Gastrocnemius medialis (tissue), 4 donors: ENCODE measurements at regions not wholly inside any gene's neighbourhood (a gene's known extent, or its start where the extent isn't known, plus 50 kb on each side); places are given as distances from the start of the nearest gene placed in this dataset.

ENCODE experiments used
- ATAC-seq, 2 donors: fragments of 150-250 bp; one replicate each; pipeline ENCODE4 v1.9.1; 2016
- DNase-seq, 2 donors: peaks; one replicate each; pipeline ENCODE4 v3.0.0-alpha.2; 2019
- H3K27ac ChIP-seq, 4 donors: fragments of 200-600 bp; sonication (generic); 1 replicate in 1 of 4; 2 replicates in 3 of 4; pipeline ENCODE4 v1.5.1; 2016 to 2018; ENCODE audit warnings: mild to moderate bottlenecking in 2 of 4, moderate library complexity in 1 of 4
- H3K27me3 ChIP-seq, 3 donors: fragments of 200-600 bp; sonication (generic) in 2 of 3; 1 replicate in 1 of 3; 2 replicates in 2 of 3; pipeline versions ENCODE4 v1.5.1 to v1.6.0; 2016 to 2019; ENCODE audit warnings: mild to moderate bottlenecking in 1 of 3, moderate library complexity in 1 of 3
- H3K36me3 ChIP-seq, 2 donors: fragments of 200-600 bp; sonication (generic) in 1 of 2; one replicate each; pipeline ENCODE4 v1.5.1; 2017 to 2018
- H3K4me1 ChIP-seq, 2 donors: fragments of 200-600 bp; sonication (generic) in 1 of 2; one replicate each; pipeline ENCODE4 v1.5.1; 2016 to 2017; ENCODE audit warnings: mild to moderate bottlenecking in 2 of 2
- H3K4me3 ChIP-seq, 4 donors: fragments of 200-600 bp; sonication (generic) in 3 of 4; 1 replicate in 1 of 4; 2 replicates in 3 of 4; pipeline ENCODE4 v1.5.1; 2016 to 2019; ENCODE audit warnings: mild to moderate bottlenecking in 2 of 4
- H3K9me3 ChIP-seq, 3 donors: fragments of 200-600 bp; sonication (generic) in 2 of 3; 1 replicate in 1 of 3; 2 replicates in 2 of 3; pipeline ENCODE4 v1.5.1; 2016 to 2019
- POLR2A ChIP-seq, 2 donors: fragments of 450-650 bp; IDR thresholded peaks; one replicate each; pipeline ENCODE4 v1.6.1; 2017; ENCODE audit warnings: antibody characterized with exemption in 2 of 2, mild to moderate bottlenecking in 2 of 2, moderate library complexity in 2 of 2
- in situ Hi-C, 4 donors: fragments of 200-750 bp; cut with MboI; loops; one replicate each; pipeline versions ENCODE4 v1.15.0 to v1.8.0; 2017; ENCODE audit warnings: low sequenced_read_pairs in 4 of 4
- intact Hi-C: fragments of 100-400 bp; cut with DNase I; formaldehyde crosslinking; loops from one replicate; pipeline ENCODE4 v1.15.1; 2023; ENCODE audit warnings: low total_unique reads
- TF ChIP-seq, protein P1 (sequence below), 5 experiments: fragments of 450-650 bp in 3 of 5; fragments of 200-600 bp in 2 of 5; sonication (generic) in 2 of 5; IDR thresholded peaks in 4 of 5; conservative IDR thresholded peaks in 1 of 5; 1 replicate in 4 of 5; 2 replicates in 1 of 5; pipeline ENCODE4 v1.5.1; 2016 to 2019; ENCODE audit warnings: antibody characterized with exemption in 5 of 5, mild to moderate bottlenecking in 3 of 5, moderate library complexity in 3 of 5

DNA sequence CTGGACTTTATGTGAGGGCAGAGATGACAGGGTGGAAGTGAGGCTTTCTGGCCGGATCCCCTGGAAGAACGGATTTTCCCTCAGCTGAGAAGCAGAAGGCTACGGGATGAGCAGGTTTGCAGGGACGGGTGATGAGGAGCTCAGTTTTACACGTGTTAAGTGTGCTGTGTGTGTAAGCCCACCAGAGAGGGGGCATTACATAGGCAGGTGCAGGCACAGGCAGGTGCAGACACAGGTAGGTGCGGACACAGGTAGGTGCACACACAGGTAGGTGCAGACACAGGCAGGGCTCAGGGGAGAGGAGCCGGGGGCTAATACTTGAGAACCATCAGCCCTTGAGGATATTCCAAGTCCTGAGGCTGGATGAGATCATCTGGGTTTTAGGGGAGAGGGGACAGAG, 107.7 kb downstream of the COPS8 start:
- no peak overlapping the region for H3K27ac ChIP-seq
- no peak for TF ChIP-seq POLR2A (IDR thresholded peaks at IDR 0.05)
- TF ChIP-seq, protein P1, sequence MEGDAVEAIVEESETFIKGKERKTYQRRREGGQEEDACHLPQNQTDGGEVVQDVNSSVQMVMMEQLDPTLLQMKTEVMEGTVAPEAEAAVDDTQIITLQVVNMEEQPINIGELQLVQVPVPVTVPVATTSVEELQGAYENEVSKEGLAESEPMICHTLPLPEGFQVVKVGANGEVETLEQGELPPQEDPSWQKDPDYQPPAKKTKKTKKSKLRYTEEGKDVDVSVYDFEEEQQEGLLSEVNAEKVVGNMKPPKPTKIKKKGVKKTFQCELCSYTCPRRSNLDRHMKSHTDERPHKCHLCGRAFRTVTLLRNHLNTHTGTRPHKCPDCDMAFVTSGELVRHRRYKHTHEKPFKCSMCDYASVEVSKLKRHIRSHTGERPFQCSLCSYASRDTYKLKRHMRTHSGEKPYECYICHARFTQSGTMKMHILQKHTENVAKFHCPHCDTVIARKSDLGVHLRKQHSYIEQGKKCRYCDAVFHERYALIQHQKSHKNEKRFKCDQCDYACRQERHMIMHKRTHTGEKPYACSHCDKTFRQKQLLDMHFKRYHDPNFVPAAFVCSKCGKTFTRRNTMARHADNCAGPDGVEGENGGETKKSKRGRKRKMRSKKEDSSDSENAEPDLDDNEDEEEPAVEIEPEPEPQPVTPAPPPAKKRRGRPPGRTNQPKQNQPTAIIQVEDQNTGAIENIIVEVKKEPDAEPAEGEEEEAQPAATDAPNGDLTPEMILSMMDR (IDR thresholded peaks at IDR 0.05 in 4 of 5, conservative IDR thresholded peaks at IDR 0.05 in 1 of 5) = no peak
- in situ Hi-C loops = no loop called here
- H3K9me3 ChIP-seq = no peaks in the 10 kb centered on the region
- DNase-seq (no peak), ATAC-seq (no peak)
- intact Hi-C loops = loop anchor here (10.0 kb wide), 1 partner anchor 51 kb away; no protein-coding TSS in a partner anchor
- H3K4me3 ChIP-seq = no peak overlapping the region
- H3K27me3 ChIP-seq = no peaks in the 10 kb centered on the region
- H3K36me3 ChIP-seq = no peaks in the 10 kb centered on the region
- H3K4me1 ChIP-seq = no peaks in the 10 kb centered on the region

DNA sequence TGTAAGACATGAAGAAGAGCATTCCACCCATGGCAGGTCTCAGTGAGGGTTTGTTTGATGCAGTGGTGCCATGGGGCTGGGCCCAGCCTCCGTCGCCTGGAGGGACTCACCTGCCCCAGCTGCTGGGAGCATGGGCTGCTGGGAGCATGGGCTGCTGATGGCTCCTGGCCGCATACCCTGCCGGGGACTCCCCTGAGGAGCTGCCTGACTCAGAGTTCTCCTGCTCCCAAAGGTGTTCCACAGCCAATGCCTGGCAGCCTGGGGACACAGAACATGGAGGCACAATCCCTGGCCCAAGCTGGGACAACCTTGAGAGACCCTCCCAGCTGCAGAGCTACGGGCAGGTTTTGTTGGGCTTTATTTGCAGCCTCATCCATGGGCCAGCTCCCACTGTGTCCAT, 108.4 kb downstream of the COPS8 start:
- H3K36me3 ChIP-seq = no peaks in the 10 kb centered on the region
- H3K4me3 ChIP-seq = no peak overlapping the region
- H3K27ac ChIP-seq = no peak overlapping the region
- H3K4me1 ChIP-seq = no peaks in the 10 kb centered on the region
- no peaks in the 10 kb centered on the region for H3K9me3 ChIP-seq
- no peak for TF ChIP-seq POLR2A (IDR thresholded peaks at IDR 0.05)
- TF ChIP-seq, protein P1 (IDR thresholded peaks at IDR 0.05 in 4 of 5, conservative IDR thresholded peaks at IDR 0.05 in 1 of 5) = no peak
- in situ Hi-C loops = no loop called here
- intact Hi-C loops = loop anchor here (10.0 kb wide), 1 partner anchor 51 kb away; no protein-coding TSS in a partner anchor
- DNase-seq (no peak), ATAC-seq (no peak)
- H3K27me3 ChIP-seq = no peaks in the 10 kb centered on the region

DNA sequence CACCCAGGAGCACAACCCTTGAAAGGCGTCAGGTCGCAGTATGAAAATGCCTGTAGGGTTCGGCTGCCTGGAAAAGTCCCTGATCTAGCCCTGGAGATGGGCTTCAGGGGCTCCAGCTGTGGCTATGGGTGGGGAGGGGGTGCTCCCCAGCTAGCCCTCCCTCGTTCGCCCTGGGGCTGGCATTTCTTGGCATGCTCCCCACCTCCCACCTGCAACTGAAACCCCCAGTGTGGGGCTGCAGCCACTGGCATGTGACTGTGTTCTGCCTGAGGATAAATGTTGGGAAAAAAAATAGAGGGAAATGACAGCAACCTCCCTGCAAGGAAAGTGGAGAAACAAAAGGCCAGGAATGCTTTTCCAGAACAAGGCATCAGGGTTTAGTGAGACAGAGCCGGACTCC, 109.2 kb downstream of the COPS8 start:
- H3K36me3 ChIP-seq = no peaks in the 10 kb centered on the region
- DNase-seq (no peak), ATAC-seq (no peak)
- no peak overlapping the region for H3K27ac ChIP-seq
- H3K4me3 ChIP-seq = no peak overlapping the region
- H3K4me1 ChIP-seq = peaks cover 0 to 4% of the 10 kb centered on the region in 2 donors
- H3K9me3 ChIP-seq = no peaks in the 10 kb centered on the region
- TF ChIP-seq POLR2A (IDR thresholded peaks at IDR 0.05) = no peak
- TF ChIP-seq, protein P1 (IDR thresholded peaks at IDR 0.05 in 4 of 5, conservative IDR thresholded peaks at IDR 0.05 in 1 of 5) = no peak
- intact Hi-C loops = loop anchor here (10.0 kb wide), 1 partner anchor 50 kb away; no protein-coding TSS in a partner anchor
- in situ Hi-C loops = no loop called here
- no peaks in the 10 kb centered on the region for H3K27me3 ChIP-seq

DNA sequence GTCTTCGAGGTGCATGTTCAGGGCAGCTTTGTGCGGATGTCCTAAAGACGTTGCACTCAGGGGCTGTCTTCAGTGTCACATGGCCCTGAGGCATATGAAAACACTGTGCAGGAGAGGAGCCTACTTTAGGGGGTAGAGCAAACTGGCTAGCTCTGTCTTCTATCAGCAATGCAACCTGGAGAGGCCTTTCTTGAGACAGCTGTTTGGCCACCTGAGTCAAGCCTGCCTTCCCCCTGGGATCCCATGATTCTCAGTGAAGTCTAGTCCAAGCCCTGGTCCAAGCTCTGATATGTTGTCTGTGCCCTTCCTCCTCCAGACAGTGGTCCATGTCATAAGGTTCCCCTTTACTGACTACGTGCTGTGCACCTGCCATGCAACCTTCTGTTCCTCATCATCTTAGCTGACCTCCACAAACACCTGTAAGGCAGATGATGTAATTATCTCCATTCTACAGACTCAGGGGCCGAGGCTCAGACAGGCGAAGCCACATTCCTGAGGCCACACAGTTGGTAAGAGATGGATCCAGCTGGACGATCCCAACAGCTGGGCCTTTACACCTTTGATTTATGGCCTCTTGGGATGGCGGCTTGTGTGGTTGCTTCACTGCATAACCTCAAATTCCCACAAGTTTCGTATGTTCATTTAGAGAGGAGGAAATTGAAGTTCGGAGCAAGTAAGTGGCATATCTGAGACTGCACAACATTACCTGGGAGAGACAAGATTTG, 109.9 kb downstream of the COPS8 start:
- Histone ChIP-seq H3K27me3 (no peaks in the 10 kb centered on the region), H3K9me3 (no peaks in the 10 kb centered on the region), H3K4me1 (peaks cover 0 to 4% of the 10 kb centered on the region in 2 donors), H3K27ac (peak overlapping the region in 1 of 4 donors; percentile 9), H3K36me3 (no peaks in the 10 kb centered on the region), H3K4me3 (no peak overlapping the region)
- intact Hi-C loops (loop anchor here (10.0 kb wide), 1 partner anchor 49 kb away; no protein-coding TSS in a partner anchor), in situ Hi-C loops (no loop called here)
- DNase-seq (peak in 1 of 2 donors; percentile 36), ATAC-seq (peak; percentile 27 to 62)
- TF ChIP-seq, protein P1 (IDR thresholded peaks at IDR 0.05 in 4 of 5, conservative IDR thresholded peaks at IDR 0.05 in 1 of 5) = no peak
- no peak for TF ChIP-seq POLR2A (IDR thresholded peaks at IDR 0.05)
